Thymus (tissue), 11 donors: ENCODE measurements at regions not wholly inside any gene's neighbourhood (a gene's known extent, or its start where the extent isn't known, plus 50 kb on each side); places are given as distances from the start of the nearest gene placed in this dataset.

Experiments
- DNase-seq, 9 donors: peaks; one replicate each; pipeline ENCODE4 v3.0.0-alpha.2; 2013; ENCODE audit warnings: low spot score in 9 of 9, low read depth in 6 of 9, missing footprints in 1 of 9
- H3K27ac ChIP-seq, 2 donors: one replicate each; pipeline ENCODE4 v1.5.1; 2013; ENCODE audit warnings: control low read depth in 1 of 2, low read depth in 1 of 2, low read length in 1 of 2, mild to moderate bottlenecking in 1 of 2, moderate library complexity in 1 of 2
- H3K27me3 ChIP-seq, 2 donors: one replicate each; pipeline ENCODE4 v1.5.1; 2013; ENCODE audit warnings: low read length in 1 of 2; ENCODE audit not compliant: control insufficient read depth in 2 of 2, insufficient read depth in 1 of 2
- H3K36me3 ChIP-seq, 2 donors: one replicate each; pipeline ENCODE4 v1.5.1; 2013; ENCODE audit warnings: low read length in 1 of 2, mild to moderate bottlenecking in 1 of 2, moderate library complexity in 1 of 2; ENCODE audit not compliant: control insufficient read depth in 2 of 2, insufficient read depth in 2 of 2
- H3K4me1 ChIP-seq, 2 donors: one replicate each; pipeline ENCODE4 v1.5.1; 2013; ENCODE audit warnings: low read length in 2 of 2; ENCODE audit not compliant: control insufficient read depth in 2 of 2, insufficient read depth in 2 of 2
- H3K4me3 ChIP-seq, 2 donors: one replicate each; pipeline ENCODE4 v1.5.1; 2013; ENCODE audit warnings: low read length in 2 of 2, control low read depth in 1 of 2, mild to moderate bottlenecking in 1 of 2
- H3K9me3 ChIP-seq, 2 donors: one replicate each; pipeline ENCODE4 v1.5.1; 2013; ENCODE audit warnings: low read length in 1 of 2, mild to moderate bottlenecking in 1 of 2; ENCODE audit not compliant: control insufficient read depth in 2 of 2, insufficient read depth in 1 of 2
- WGBS: extraction: QIAGEN DNeasy Blood & Tissue Kit; methylation state at CpG from one replicate; pipeline ENCODE4 v1.1.7; 2013; 5-methylcytosine and 5-hydroxymethylcytosine counted together
- donor health status: healthy.

DNA sequence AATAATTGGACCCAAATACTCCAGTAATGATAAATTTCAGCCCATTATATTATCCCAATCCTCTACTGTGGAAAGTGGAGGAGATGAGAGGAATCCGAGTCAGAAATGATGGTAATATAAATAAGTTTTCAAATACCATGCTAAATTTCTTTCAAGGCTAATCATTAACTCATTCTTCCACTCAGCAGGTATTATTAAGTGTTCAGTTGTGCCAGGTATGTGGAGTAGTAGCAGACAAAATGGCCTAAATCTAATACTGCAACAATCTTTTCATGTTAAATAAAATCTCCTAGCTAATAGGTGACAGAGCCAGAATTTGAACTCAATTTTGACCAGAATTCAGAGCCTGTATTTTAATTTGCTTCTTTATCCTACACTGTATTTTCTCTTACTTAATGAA, 538.6 kb upstream of the ROBO2 start:
- WGBS: 80% methylated on average over 1 of the region's 1 CpG

GRCh38 chr3:76502076-76502475, 537.8 kb upstream of the ROBO2 start:
- DNase-seq: no peak
- Histone ChIP-seq H3K27ac (no peak overlapping the region), H3K4me3 (no peak overlapping the region), H3K4me1 (no peaks in the 10 kb centered on the region), H3K36me3 (no peaks in the 10 kb centered on the region), H3K9me3 (no peaks in the 10 kb centered on the region), H3K27me3 (no peaks in the 10 kb centered on the region)

More for the DNA sequence above, 538.6 kb upstream of the ROBO2 start:
- no peaks in the 10 kb centered on the region for H3K9me3 ChIP-seq
- H3K4me3 ChIP-seq: no peak overlapping the region
- no peaks in the 10 kb centered on the region for H3K27me3 ChIP-seq
- H3K36me3 ChIP-seq: no peaks in the 10 kb centered on the region
- no peaks in the 10 kb centered on the region for H3K4me1 ChIP-seq
- no peak for DNase-seq
- H3K27ac ChIP-seq: no peak overlapping the region

GRCh38 chr3:76505202-76505845, 534.6 kb upstream of the ROBO2 start:
- H3K4me3 ChIP-seq: no peak overlapping the region
- no peak for DNase-seq
- H3K4me1 ChIP-seq: no peaks in the 10 kb centered on the region
- no peaks in the 10 kb centered on the region for H3K9me3 ChIP-seq
- 87% methylated on average over 5 of the region's 5 CpGs for WGBS
- no peaks in the 10 kb centered on the region for H3K36me3 ChIP-seq
- H3K27me3 ChIP-seq: no peaks in the 10 kb centered on the region
- no peak overlapping the region for H3K27ac ChIP-seq

- no peaks in the 10 kb centered on the region for H3K9me3 ChIP-seq
- H3K4me1 ChIP-seq: no peaks in the 10 kb centered on the region
- WGBS: 88% methylated on average over 9 of the region's 9 CpGs
- H3K36me3 ChIP-seq: no peaks in the 10 kb centered on the region
- DNase-seq: no peak
- no peak overlapping the region for H3K4me3 ChIP-seq
- H3K27me3 ChIP-seq: no peaks in the 10 kb centered on the region
- H3K27ac ChIP-seq: no peak overlapping the region
Measured at GRCh38 chr3:76509179-76509830, 530.6 kb upstream of the ROBO2 start.

DNA sequence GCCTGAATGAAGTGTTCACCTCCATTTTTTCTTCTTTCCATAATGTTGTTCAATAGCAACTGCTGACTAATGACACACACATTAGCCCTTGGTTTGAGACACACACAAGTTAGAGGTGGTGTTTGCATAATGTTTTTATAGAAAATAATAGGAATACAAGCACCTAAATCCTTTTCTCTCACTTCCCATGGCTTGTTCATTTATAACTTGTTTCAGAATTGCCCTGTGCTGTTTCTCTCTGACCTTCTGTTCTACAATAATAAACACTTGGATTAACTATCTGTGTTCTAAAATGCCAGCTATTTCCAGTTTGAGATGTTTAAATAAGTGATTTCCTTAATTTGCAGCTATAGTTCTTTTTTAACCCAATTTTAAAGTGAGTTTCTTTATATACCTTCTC, 525.1 kb upstream of the ROBO2 start:
- no peak for DNase-seq
- no peaks in the 10 kb centered on the region for H3K27me3 ChIP-seq
- H3K4me3 ChIP-seq: no peak overlapping the region
- H3K27ac ChIP-seq: no peak overlapping the region
- H3K4me1 ChIP-seq: no peaks in the 10 kb centered on the region
- H3K36me3 ChIP-seq: no peaks in the 10 kb centered on the region
- no peaks in the 10 kb centered on the region for H3K9me3 ChIP-seq

GRCh38 chr3:76523337-76523736, 516.6 kb upstream of the ROBO2 start:
- WGBS: 83% methylated on average over 1 of the region's 1 CpG
- no peak for DNase-seq
- Histone ChIP-seq H3K9me3 (no peaks in the 10 kb centered on the region), H3K4me1 (no peaks in the 10 kb centered on the region), H3K27ac (no peak overlapping the region), H3K27me3 (no peaks in the 10 kb centered on the region), H3K36me3 (no peaks in the 10 kb centered on the region), H3K4me3 (no peak overlapping the region)

DNA sequence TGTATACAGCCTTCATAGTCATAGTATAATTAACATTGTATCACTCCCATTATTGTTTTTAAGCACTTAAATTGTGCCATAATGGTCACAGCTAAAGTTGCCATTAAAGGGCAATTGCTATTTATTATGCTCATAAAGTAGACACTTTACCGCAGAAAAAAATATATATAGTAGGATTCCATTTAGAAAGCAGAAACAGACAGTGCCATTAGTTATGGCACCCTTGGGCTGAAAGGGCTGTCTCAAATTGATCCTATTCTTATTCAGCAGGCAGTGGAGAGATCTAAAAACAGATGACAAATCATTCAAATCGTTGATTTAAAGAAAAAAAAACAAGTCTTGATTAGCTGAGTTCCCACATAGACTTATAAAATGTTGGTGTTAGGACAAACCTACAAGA, 514.2 kb upstream of the ROBO2 start:
- H3K9me3 ChIP-seq: no peaks in the 10 kb centered on the region
- 91% methylated on average over 2 of the region's 2 CpGs for WGBS
- H3K36me3 ChIP-seq: no peaks in the 10 kb centered on the region
- H3K27ac ChIP-seq: no peak overlapping the region
- DNase-seq: no peak
- no peak overlapping the region for H3K4me3 ChIP-seq
- no peaks in the 10 kb centered on the region for H3K4me1 ChIP-seq
- no peaks in the 10 kb centered on the region for H3K27me3 ChIP-seq

GRCh38 chr3:76527773-76528172, 512.1 kb upstream of the ROBO2 start:
- Histone ChIP-seq H3K4me1 (no peaks in the 10 kb centered on the region), H3K36me3 (no peaks in the 10 kb centered on the region), H3K27me3 (no peaks in the 10 kb centered on the region), H3K4me3 (no peak overlapping the region), H3K27ac (no peak overlapping the region), H3K9me3 (no peaks in the 10 kb centered on the region)
- no peak for DNase-seq

DNA sequence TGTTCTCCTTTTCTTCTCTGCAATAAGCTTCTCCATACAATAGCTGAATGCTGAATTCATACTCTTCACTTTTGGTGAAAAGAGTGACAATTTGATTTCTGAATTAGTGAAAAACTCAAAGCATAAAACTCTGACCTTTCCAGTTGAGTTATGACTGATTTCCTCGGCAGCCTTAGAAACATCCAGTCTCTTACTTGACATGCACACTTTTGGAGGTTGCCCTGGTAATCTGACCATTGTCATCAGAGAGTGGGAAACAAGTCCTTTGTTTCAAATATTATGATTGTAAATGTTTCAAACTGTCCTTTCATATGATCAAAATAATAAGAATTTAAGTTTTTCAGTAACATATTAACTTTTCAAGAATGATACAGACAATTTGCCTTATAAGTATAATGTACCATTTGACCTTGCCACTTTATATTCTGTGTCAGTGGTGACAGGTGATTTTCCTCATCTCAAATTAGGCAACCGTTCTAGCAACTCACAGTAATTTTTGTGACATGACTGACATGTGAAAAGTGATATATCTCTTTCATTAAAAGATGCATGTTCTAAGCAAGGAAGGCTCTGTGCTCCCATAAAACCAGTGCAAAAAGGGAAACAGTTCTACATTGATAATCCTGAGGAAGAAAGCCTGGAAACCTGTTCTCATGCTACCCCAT, 507.6 kb upstream of the ROBO2 start:
- no peaks in the 10 kb centered on the region for H3K36me3 ChIP-seq
- no peak overlapping the region for H3K27ac ChIP-seq
- WGBS: 54% methylated on average over 2 of the region's 2 CpGs
- DNase-seq: no peak
- no peaks in the 10 kb centered on the region for H3K27me3 ChIP-seq
- H3K4me1 ChIP-seq: no peaks in the 10 kb centered on the region
- H3K9me3 ChIP-seq: no peaks in the 10 kb centered on the region
- no peak overlapping the region for H3K4me3 ChIP-seq
